HG03280 (cell line): ENCODE measurements at regions not wholly inside any gene's neighbourhood (a gene's known extent, or its start where the extent isn't known, plus 50 kb on each side); places are given as distances from the start of the nearest gene placed in this dataset.

Experiments used
- ATAC-seq: cut with Tn5 transposase; IDR thresholded peaks from one replicate; pipeline ENCODE4 v1.9.1; 2021; ENCODE audit warnings: mild to moderate bottlenecking, moderate library complexity; ENCODE audit not compliant: unreplicated experiment

DNA sequence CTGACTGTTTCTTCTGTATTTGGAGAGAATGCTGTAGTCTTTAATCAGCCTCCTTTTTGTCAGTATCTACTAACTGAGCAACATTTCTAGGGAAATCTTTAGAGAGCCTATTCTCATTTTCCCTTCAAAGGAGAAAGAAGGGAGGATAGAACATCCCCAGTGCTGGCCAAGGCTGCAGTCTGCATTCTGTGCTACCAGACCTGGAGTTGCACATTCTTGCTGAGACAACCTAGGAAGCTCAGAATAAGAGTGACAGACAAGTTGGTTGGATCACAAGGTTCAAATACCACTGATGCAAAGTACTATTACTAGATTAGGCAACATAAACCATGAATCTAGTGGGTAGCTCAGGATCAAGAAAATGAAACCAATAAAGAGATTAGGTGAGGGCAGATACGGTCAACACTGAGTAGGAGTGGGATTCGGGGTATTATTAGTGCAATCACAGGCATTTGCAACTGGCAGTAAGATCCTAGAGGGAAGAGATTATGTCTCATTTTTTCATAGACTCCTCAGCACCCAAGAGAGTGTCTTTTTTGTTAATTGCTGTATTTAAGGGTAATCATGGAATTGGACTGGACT, 213.5 kb upstream of the FAM83B start:
- ATAC-seq = no peak

DNA sequence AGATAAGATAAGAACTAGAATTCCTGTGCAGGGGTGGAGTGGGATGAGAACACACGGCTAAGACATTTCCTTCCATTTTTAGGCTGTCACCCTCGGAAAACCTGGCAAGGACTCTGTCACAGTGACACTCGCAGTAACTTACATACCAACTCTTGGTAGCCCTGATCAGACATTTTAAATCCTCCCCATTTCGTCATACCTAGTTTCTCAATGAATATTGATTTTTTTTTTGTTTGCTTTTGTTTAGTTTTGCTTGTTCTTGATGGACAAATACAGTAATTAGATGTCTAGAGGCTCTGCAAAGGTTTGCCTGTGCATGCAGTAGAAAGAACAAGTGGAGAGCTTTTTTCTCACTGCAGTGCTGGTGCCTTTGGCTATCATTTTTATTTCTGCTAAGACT, 213.0 kb upstream of the FAM83B start:
- no peak for ATAC-seq

DNA sequence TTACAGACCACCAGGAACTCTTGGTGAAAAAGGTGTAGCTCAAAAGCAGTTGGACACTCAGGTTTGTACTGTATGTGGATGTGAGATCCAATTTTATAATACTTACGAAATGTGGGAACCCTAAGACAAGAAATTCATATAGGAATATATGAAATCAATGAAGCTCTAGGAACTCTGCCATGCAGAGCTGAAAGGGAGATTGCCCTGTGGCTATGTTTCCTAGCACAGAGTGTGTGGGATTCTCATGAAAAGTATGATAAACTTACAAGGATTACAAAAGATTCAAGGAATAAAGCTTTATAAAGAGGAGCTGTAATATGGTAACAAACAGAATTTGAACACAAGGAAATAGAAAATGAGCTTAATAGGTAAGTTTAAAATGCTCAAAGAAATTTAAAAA, 205.7 kb upstream of the FAM83B start:
- ATAC-seq = no peak

DNA sequence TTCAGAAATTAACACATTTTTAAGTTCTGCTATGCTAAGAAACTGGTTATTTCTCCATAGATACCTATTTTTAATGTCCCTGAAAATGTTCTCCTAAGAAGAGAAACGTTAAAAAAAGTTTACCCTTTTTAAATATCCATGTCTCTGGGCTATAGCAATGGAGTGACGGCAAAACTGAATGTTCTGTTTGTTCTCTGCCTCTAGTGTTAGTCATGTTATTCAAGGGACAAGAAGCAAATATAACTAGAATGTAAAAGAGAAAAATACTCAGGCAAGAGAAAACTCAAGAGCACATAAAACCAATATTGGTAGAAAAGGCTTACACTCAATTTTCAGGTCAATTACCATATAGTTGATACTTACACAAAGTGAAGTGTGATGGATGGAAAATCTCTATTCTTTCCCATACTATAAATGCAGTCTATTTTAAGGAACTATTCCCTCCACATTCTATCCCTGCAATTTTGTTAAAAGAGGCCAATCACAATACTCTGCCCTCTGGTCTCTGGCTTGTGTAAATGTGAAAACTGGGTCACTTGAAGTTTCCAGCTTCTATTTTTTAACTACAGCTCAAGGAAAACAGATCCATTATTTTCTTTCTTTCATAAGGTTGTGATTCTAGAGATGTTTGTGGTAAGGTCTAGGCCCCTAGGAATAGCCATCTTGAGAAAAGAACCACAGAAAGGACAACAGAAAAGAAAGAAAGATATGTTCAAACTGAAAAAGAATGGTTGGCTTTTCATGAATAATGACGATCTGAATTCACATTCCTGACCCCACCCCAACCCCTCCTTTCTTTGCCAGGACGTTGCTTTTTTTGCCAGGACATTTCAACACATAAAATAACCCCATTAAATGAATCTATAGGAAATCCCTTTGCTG, 200.3 kb upstream of the FAM83B start:
- ATAC-seq = no peak

DNA sequence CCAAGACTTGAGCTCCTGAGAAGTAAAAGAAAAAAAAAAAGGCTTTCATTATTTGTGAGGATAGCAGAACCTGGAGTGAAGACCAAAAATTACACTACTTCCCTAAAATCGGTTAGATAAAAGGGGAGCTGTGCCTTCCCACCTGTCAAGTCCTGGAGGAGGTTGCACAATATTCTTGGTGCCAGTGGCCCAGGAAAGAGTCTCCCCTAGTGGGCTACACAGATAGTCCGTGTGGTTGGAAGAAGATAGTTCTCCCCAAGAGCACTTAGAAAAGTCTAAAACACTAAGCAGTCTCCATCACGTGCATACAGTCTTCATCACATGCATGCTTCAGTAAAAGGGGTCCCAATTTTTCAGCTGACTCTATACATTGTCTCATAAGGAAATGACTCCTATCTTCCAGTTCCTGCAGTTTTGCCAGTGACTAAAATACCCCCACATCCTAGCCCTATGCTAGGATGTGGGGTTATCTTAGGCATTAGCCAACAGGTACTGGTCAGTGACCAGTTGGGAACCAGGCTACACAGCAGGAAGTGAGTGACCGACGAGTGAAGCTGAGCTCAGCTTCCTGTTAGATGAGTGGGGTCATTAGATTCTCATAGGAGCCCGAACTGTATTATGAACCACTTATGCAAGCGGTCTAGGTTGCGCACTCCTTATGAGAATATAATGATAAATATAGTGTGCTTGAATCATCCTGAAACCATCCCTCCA, 199.5 kb upstream of the FAM83B start:
- ATAC-seq = no peak

DNA sequence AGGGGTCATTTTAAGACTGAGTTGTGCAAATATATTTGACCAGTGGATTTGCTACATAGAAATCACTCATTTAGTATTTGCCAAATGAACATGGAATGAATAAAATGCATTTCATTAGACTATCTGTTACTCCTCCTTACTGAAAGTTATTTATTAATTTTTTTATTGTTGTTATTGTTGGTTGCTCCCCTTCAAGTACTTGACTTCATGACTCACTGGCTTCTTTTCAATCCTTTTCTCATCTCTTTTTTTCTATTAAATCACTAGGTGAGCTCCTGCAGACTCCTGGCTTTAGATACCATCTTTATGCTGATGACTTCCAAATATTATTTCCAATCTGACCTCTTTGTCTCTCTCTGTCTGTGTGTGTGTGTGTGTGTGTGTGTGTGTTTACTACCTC, 192.2 kb upstream of the FAM83B start:
- no peak for ATAC-seq

DNA sequence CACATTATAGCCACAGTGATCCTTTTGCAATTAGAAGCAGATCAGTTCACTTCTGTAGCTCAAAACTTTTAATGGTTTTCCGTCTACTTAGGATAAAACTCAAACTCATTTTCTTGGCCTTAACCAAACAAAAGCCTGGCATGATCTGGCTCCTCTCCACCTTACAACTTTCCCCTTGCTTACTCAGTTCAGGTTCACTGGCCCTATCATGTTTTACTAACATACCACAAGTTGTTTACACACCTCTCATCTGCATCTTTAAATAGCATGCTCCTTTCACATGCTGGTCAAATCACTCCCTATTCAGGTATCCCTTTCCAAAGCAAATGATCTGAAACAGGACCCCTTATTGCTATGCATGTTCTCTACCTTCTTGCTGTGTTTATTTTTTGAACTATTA, 191.4 kb upstream of the FAM83B start:
- ATAC-seq = no peak

DNA sequence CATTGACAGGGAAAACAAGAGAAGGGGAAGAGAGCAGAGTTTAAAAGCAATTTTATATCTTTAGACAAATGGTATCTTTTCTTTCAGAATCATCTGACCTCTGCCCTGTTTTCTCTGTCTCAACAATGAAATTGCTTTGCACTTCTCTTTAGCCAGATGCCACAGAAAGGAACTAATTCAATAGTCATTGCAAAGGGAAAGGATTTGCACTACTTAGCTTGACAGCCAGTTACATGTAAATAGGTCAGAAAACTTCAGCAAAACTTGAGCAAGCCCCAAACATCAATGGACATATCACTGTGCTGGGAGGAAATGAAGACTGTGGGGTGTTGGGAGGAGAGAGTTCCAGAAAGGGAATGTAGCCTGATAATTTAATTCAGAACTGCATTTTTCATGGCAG, 181.3 kb upstream of the FAM83B start:
- ATAC-seq = no peak

DNA sequence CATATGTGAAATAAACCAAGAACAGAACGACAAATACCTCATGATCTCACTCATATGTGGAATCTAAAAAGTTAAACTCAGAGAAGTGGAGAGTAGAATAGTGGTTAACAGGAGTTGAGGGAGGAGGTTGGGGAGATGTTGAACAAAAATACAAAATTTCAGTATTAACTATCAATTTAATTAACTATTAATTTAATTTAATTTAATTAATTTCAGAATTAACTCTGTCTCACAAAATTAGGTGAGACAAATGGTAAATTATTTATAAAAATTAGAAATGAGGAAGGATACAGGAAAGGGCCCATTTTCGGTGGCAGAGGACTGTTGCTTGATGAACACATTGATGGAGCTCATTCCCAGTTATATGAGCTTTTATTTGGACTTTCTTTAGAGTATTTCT, 166.0 kb upstream of the FAM83B start:
- no peak for ATAC-seq

DNA sequence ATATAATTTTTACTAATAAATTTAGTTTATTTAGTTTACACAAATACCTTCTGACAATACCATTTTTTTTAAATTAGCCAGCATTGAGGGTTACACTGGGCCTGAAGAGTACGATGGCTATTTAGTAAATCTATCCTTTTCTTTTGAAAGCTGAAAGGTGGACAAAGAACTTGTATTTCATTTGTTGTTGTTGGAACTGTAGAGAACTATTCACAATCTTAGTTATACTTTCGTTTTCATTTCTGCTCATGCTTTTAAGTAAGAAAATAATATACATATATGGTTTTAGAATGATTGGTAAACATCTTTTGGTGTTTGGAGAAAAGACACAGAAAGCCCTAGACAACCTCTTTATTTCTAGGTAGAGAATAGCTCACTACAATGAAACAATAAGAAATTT, 165.3 kb upstream of the FAM83B start:
- ATAC-seq = no peak

DNA sequence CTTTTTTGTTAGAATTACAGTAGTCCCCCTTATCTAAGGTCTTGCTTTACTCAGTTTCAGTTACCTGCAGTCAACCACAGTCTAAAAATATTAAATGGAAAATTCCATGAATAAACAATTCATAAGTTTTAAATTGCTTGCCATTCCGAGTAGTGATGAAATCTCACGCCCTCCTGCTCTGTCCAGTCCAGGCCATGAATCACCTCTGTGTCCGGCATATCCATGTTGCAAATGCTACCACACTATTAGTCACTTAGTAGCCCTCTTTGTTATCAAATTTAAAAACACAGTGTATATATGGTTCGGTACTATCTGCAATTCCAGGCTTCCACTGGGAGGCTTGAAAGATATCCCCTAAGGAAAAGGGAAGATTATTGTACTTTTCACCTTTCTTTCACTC, 164.6 kb upstream of the FAM83B start:
- no peak for ATAC-seq

DNA sequence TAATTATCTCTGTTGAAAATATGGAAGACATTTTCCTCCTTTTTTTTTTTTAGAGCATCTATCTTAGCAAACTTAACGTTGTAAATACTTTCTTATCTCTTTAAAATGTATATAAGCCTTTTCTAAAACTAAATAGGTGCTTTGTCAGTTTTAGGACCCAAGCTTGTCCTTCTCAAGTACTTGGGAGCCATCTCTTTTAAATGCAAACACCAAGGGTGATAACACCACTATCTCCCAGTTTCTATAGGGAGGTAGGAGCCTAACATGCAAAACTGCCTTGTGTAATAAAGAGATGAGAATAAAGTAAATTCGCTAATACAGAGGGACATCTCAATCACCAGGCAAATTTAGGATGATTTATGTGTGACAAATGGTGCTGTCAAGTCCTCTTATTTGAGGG, 157.0 kb upstream of the FAM83B start:
- ATAC-seq = no peak

DNA sequence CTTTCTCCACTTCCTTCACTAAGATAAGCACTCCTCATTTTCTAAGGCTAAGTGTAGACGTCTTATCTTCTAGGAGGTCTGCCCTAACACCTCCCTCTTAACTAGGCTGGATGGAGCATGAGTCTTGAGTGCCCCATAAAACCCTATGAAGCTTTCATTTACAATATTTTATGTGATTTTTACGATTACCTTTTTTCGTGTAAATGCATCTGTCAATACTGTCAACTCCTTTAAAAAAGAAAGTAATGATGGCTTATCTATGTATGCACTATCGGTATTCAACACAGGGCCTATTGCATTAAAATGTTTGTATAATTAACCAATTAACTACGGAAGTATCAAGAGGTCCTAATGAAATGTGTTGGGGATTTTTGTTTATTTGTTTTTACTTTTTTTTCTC, 156.0 kb upstream of the FAM83B start:
- ATAC-seq = no peak

DNA sequence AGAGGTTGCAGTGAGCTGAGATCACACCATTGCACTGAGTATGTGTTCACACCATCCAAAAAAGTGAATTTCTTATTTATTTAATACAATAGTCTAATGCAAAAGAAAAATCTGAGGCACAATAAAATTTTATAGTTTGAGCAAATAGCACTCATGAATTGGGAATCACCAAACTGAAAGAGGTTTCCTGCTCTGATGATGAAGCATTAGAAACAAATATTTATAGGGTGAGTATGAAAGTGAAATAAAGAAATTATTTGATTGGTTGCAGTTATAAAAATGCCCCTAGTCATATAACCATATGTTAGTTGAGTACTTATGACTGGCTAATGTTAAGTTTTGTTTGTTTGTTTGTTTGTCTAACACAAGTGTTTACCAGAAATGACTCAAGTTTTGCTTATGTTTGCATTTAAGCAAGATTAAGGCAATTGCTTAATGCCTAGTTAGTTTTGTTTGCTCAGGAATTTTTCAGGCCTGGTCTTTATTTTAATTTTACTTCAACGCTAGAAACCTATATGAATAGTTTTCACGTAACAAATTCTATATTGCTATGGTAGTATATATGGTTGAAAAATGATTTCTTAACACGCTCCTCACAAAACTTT, 151.5 kb upstream of the FAM83B start:
- no peak for ATAC-seq

DNA sequence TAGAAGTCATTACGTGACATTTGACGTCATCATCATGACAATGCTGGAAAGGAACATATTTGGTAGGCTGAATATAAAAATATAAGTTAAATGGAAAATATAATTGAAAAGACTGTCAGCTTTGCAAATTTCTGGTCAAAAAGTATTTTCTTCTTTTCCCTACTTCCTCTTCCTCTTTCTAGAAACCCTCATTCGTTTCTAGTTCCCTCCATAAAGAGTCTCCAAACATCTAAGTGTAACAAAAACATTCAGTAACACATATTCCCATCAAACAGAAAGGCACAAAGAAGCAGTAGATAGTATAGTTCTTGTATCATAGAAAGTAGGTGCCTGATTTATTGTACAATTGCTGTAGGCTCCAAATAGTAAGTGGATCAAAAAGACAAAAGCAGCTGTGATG, 150.8 kb upstream of the FAM83B start:
- no peak for ATAC-seq

DNA sequence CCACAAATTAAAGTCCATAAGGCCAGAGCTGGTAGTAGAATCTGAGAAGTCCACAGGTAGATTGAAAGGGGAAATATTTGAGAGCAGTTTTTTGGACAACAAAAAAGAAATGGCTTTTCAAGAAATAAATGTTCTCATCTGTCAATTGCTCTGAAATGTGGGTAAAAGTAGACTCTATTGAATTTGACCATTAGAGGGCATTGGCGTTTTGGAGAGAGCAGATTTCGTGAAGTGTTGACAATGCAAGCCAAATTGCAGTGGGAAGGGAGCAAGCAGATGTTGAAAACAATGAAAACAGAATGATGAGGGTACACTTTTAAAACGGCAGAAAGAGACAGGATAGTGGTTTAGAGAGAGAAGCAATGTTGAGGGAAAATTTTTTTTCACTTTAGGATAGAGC, 149.1 kb upstream of the FAM83B start:
- ATAC-seq = no peak

DNA sequence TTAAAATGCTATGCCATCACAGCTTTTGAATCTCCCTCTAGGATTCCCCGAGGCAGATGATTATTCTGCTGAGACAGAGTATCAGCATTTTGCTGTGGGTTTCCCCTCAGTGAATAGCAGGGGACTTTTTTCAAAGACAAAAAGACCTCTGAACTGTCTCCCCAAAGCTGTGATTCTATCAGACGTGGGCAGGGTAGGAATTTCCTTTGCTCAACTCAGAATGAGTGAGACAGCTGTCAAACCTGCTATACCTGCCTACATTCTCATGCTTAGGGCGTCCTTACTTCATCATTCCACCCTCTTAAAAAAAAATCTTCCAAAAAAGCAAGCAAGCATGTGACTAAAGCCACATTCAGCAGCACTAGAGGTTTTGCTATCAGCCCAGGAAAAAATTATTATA, 147.6 kb upstream of the FAM83B start:
- ATAC-seq = no peak

DNA sequence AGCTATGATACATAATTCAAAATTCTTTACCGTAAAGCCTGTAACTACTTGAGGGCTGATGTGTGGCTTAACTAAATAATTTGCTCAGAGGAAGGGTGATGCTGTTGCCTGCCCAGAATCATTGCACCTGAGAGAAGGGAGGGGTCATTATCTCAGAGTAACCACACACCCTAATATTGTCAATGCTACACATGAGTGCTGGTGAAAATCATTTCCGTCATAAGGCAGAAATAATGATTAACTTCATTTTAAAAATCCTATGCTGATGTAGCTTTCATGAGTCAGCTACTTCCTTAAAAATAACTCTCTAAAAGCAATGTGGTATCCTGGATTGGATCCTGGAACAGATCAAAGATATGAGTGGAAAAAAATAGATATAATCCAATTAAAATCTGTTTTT, 146.4 kb upstream of the FAM83B start:
- ATAC-seq = no peak

DNA sequence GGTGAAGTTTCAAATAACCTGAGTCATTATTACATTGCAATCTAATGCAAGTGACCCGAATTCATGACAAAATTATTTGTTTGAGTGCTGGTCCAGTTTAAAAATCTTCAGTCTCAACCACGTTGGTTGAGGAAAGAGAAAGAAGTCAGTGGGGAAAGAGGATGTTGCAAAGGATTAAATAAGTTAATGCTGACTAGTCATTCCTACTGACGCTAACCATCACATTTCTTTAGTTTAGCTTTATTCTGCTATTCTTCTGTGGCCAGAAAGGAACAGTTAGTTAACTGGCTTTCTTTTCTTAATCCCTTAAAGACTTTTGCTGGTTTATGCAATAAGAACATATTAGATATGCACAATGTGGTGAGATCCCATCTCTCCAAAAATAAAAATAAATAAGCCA, 143.8 kb upstream of the FAM83B start:
- no peak for ATAC-seq

DNA sequence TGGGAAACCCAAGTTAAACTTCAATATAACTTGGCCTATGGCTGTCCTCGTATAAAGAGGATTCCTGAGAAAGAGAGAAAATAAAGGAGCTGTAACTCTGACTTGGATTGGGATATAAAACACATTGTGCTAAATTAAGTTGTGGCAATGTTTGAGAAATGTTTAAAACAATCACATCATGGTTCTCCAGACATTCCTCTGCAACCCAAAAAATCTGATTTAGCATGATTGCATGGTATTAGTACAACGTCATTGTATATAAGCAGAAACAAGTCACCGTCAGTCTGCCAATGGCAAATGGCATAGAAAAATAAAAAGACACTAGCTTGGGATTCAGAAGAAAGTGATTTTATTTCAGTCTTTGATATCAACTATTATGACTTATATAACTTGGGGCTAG, 140.2 kb upstream of the FAM83B start:
- no peak for ATAC-seq

DNA sequence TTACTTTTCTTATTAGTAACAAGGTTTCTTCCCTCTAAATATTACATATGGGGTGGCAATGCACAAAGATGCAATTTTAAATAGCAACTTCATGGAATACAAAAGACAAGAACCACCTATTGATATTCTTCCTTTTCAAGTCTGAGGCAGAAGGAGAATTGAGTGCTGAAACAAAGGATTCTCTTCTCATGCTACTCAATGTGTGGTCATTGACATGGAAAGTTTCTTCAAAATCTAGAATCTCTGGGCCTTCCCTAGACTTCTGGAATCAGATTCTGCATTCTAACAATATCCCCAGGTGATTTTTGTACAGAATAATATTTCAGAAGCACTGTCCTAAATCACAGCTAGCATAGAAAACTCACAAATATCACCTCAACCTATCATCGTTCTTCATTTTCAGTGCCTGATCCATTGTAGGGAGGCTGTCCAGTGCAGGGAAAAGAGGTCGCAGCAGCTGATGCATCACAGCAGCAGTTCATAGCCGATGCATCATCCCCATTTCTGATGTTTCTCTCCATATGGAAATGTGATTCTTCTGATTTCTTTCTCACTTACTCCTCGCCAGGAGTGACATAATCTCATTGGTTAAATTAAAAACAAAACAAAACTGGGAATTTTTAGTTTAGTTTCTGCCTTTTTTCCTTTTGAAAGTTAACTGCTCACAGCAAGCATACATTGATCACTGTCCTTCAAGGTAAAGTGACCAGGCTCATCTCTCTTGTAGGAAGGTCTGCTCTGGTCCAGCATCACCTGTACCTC, 139.5 kb upstream of the FAM83B start:
- no peak for ATAC-seq
